Keratinocyte (primary cell): ENCODE measurements at regions not wholly inside any gene's neighbourhood (a gene's known extent, or its start where the extent isn't known, plus 50 kb on each side); places are given as distances from the start of the nearest gene placed in this dataset.

ENCODE experiments used
- CTCF ChIP-seq, 3 experiments: IDR thresholded peaks in 1 of 3; conservative IDR thresholded peaks in 1 of 3; optimal IDR thresholded peaks in 1 of 3; 2 replicates in 2 of 3; 3 replicates in 1 of 3; pipeline versions ENCODE3 to v1.5.1; 2011; ENCODE audit warnings: low read length in 3 of 3, mild to moderate bottlenecking in 3 of 3, moderate library complexity in 2 of 3, control low read depth in 1 of 3, inconsistent platforms in 1 of 3; ENCODE audit not compliant: insufficient read depth in 2 of 3; ENCODE audit errors: extremely low read depth in 1 of 3
- EZH2 ChIP-seq: IDR thresholded peaks from one replicate; pipeline ENCODE4 v1.6.1; 2012; ENCODE audit warnings: inconsistent platforms, mild to moderate bottlenecking, low read length, moderate library complexity

DNA sequence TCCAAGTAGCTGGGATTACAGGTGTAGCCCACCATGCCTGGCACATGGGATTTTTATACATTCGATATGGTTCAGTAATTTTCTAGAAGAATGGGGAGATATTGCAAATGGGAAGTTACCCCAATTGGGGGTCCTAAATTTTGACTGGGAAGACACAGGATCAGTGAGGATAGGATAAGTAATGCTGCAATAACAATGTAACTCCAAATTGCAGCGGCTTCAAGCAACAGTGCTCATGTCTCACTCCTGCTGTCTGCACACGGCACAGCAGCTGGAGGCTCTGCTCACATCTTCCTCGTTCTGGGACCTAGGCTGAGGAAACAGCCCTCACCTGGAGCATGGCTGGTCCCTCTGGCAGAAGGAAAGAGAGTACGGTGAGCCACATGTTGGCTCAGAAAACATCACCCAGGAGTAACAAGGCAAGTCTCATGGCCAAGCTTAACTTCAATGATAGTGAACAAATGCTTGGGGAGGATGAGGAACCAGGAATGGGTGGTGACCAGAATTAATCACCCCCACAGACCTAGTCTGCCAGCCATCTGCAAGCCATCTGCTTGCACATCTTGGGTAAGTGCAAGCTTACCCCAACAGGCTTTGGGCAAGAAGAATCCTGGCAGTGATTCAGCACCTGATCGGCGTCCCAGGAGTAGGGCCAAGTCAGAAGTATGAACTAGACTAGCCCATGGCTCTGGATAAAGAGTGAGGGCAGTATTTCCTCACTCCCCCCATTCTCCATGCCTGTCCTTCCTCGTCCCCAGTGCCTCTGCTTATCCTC lies 229.2 kb downstream of the COPRS start:
- TF ChIP-seq CTCF (optimal IDR thresholded peaks at IDR 0.05 in 1 of 3, IDR thresholded peaks at IDR 0.05 in 1 of 3, conservative IDR thresholded peaks at IDR 0.05 in 1 of 3; ENCODE audit: extremely low read depth in 1 of 3, insufficient read depth in 2 of 3, low read length in 3 of 3), result no peak
- no peak for TF ChIP-seq EZH2
